Activated CD4-positive, alpha-beta memory T cell treated with anti-CD3 and anti-CD28 coated beads for 36 hours (primary cell): ENCODE measurements at regions not wholly inside any gene's neighbourhood (a gene's known extent, or its start where the extent isn't known, plus 50 kb on each side); places are given as distances from the start of the nearest gene placed in this dataset.

Experiments
- CTCF ChIA-PET: fragments of 350-600 bp; sonication (Branson Sonifier 250); formaldehyde crosslinking; loops from one replicate; lab custom pipeline; 2021; ENCODE audit warnings: antibody characterized with exemption, inconsistent platforms; lab: Charles Lee
- POLR2A ChIA-PET: fragments of 350-600 bp; sonication (Branson Sonifier 250); formaldehyde crosslinking; loops from one replicate; lab custom pipeline; 2021; ENCODE audit warnings: antibody characterized with exemption; lab: Charles Lee
- DNase-seq: peaks from one replicate; pipeline ENCODE4 v3.0.0-alpha.2; 2020
- H3K27ac Mint-ChIP-seq: one replicate; pipeline ENCODE4 v1.8.0; 2021; ENCODE audit warnings: mixed read lengths
- H3K27me3 Mint-ChIP-seq: one replicate; pipeline ENCODE4 v1.8.0; 2021; ENCODE audit warnings: mixed read lengths
- H3K36me3 Mint-ChIP-seq: one replicate; pipeline ENCODE4 v1.8.0; 2021; ENCODE audit warnings: mixed read lengths
- H3K4me1 Mint-ChIP-seq: one replicate; pipeline ENCODE4 v1.8.0; 2021; ENCODE audit warnings: low read depth, mixed read lengths
- H3K4me3 Mint-ChIP-seq: one replicate; pipeline ENCODE4 v1.8.0; 2021; ENCODE audit warnings: mild to moderate bottlenecking, mixed read lengths
- H3K9me3 Mint-ChIP-seq: one replicate; pipeline ENCODE4 v1.8.0; 2021; ENCODE audit warnings: mixed read lengths
- intact Hi-C: fragments of 100-400 bp; cut with micrococcal nuclease; formaldehyde crosslinking; loops from one replicate; pipeline ENCODE4 v1.15.1; 2023

DNA sequence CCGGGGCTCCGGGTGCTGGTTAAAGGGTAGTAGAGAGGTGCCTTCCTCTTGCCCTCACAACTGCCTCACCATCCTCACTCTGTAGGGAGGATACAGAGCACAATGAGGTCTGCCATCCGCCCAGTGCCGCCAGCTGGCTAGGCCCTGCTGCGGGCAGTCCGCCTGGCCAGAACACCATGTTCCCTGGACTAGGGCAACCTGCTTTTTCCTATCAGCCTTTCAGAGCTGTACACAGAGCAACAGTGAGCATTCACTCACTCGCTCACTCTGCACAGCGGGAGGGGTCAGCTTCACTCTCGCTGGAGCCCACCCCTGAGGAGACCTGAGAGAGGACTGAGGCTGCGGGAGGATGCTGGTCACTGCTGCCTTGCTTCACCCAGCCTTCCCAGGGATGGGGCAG, 218.7 kb upstream of the CHRNA7 start:
- Mint-ChIP-seq H3K4me3 (no peak overlapping the region), H3K9me3 (no peaks in the 10 kb centered on the region), H3K27ac (no peak overlapping the region), H3K27me3 (no peaks in the 10 kb centered on the region), H3K36me3 (no peaks in the 10 kb centered on the region), H3K4me1 (no peaks in the 10 kb centered on the region)
- ChIA-PET POLR2A (no interaction called here), CTCF (no interaction called here)
- intact Hi-C loops, result no loop called here
- DNase-seq, result no peak

DNA sequence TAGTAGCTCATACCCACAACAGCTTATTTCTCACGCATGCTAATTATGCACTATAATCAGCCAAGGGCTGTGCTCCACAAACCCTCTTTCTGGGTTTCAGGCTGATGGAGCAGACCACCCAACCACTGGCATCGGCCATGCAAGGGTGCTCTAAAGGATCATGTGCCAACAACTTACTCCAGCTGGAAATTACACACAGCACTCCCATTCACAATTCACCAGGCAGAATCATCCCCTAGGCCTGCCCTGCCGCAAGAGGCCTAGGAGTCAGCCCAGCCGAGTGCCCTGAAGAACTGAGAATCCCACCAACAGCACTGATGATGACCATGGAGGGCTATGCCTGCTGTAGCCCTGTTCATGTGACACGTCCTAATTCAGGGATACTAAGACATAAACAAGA, 216.2 kb upstream of the CHRNA7 start:
- H3K27me3 Mint-ChIP-seq, result no peaks in the 10 kb centered on the region

DNA sequence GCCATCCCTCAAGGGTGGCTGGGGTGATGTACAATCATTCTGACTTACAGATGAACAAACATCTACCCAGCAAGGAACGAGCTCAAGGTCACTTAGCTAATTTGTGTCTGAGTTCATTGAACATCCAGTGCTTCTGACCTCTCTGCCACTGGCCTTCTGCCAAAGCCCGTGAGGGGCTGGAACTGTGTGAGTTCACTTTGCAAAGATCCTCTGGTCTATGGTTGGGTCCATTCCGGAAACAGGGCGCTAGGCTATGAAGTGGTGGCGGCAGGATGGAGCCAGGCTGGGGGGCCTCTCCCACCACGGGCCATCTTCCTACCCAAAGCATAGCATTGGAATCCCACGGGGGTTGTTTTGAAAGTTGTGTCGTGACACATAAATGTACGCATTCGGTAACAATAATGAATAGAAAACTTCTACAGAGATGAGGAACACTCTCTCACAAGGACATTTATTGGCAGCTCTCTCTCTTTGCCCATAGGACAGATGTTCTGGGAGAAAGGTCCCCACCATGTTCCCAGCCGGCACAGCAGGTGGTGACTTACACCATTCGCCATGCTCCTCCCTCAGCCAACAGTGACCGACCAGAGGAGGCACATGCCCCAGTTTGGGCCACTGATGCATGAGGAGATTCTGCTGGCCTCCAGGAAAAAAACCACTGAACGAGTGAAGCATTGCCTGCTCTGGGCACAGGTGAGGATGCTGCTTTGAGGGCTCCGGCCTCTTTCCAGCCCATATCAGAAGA, 214.7 kb upstream of the CHRNA7 start:
- no peaks in the 10 kb centered on the region for H3K27me3 Mint-ChIP-seq
- no peak overlapping the region for H3K27ac Mint-ChIP-seq
- CTCF ChIA-PET, result no interaction called here
- POLR2A ChIA-PET, result no interaction called here
- intact Hi-C loops, result no loop called here
- H3K36me3 Mint-ChIP-seq, result no peaks in the 10 kb centered on the region
- H3K4me3 Mint-ChIP-seq, result no peak overlapping the region
- H3K4me1 Mint-ChIP-seq, result no peaks in the 10 kb centered on the region
- H3K9me3 Mint-ChIP-seq, result no peaks in the 10 kb centered on the region
- DNase-seq, result no peak

More for the DNA sequence above, 216.2 kb upstream of the CHRNA7 start:
- H3K4me3 Mint-ChIP-seq, result no peak overlapping the region
- no peak for DNase-seq
- ChIA-PET CTCF (no interaction called here), POLR2A (no interaction called here)
- H3K36me3 Mint-ChIP-seq, result no peaks in the 10 kb centered on the region
- no peaks in the 10 kb centered on the region for H3K9me3 Mint-ChIP-seq
- intact Hi-C loops, result no loop called here
- no peaks in the 10 kb centered on the region for H3K4me1 Mint-ChIP-seq
- no peak overlapping the region for H3K27ac Mint-ChIP-seq

DNA sequence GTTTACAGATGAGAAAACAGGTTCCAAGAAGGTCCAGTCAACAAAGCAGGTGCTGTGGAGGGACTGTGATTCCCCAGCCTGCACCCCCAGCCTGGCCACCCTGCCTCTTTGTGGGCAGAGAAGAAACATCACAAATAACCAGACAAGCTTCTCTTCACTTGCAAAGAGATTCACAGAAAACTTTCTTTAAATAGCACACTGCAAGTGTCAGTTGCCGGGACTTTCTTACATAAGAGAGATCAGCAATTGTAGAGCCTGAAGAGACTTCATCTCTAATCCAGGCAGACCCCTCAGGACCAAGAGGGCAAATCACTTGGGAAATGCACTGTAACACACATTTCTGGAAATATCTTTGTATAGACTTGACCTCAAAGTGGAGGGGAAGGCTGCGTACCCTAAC, 207.9 kb upstream of the CHRNA7 start:
- Mint-ChIP-seq H3K36me3 (no peaks in the 10 kb centered on the region), H3K9me3 (no peaks in the 10 kb centered on the region), H3K27me3 (peaks cover 5% of the 10 kb centered on the region), H3K4me1 (no peaks in the 10 kb centered on the region), H3K4me3 (no peak overlapping the region), H3K27ac (no peak overlapping the region)
- DNase-seq, result no peak
- CTCF ChIA-PET, result no interaction called here
- POLR2A ChIA-PET, result no interaction called here
- intact Hi-C loops, result no loop called here

DNA sequence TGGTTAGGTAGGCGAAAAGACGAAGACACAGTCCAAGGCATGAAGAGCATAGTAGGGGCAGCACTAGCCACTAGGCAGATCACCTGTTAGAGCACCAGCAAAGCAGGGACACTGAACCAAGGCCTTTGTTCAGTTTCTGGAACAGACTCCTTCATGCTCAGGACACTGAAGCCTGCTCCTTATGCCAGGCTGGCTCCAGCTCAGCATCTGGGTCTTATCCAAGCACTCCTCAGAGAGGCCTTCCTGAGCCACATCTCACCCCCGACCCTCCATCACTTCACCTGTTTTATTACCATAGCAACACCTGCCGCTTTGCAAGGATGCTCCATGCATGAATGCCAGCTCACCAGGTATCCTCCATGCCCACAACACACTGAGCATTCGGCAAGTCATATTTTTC, 206.3 kb upstream of the CHRNA7 start:
- ChIA-PET POLR2A (no interaction called here), CTCF (no interaction called here)
- Mint-ChIP-seq H3K4me1 (no peaks in the 10 kb centered on the region), H3K36me3 (no peaks in the 10 kb centered on the region), H3K27ac (no peak overlapping the region), H3K4me3 (no peak overlapping the region), H3K27me3 (peaks cover 5% of the 10 kb centered on the region), H3K9me3 (no peaks in the 10 kb centered on the region)
- DNase-seq, result no peak
- intact Hi-C loops, result no loop called here

DNA sequence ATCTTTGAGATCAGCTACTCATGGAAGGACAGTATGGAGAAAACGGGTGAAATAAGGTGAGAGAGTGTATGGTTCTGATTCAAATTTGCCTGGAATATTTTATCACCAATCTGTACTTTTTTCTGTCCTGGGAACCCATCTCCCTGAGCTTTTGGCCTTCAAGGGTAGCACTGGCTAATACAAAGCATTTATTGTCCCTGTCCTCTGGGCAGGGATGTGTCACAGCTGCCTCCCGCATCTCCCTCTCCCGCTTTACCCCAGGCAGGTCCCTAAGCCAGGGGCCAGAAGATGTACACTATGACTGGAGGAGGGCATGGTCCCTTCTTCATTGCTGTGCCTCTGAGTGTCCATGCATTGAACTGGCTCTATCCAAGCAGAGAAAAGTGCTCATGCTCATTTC, 201.7 kb upstream of the CHRNA7 start:
- intact Hi-C loops, result no loop called here
- H3K27ac Mint-ChIP-seq, result no peak overlapping the region
- H3K9me3 Mint-ChIP-seq, result no peaks in the 10 kb centered on the region
- ChIA-PET POLR2A (no interaction called here), CTCF (no interaction called here)
- DNase-seq, result no peak
- no peaks in the 10 kb centered on the region for H3K36me3 Mint-ChIP-seq
- no peak overlapping the region for H3K4me3 Mint-ChIP-seq
- H3K4me1 Mint-ChIP-seq, result no peaks in the 10 kb centered on the region
- H3K27me3 Mint-ChIP-seq, result peaks cover 13% of the 10 kb centered on the region

DNA sequence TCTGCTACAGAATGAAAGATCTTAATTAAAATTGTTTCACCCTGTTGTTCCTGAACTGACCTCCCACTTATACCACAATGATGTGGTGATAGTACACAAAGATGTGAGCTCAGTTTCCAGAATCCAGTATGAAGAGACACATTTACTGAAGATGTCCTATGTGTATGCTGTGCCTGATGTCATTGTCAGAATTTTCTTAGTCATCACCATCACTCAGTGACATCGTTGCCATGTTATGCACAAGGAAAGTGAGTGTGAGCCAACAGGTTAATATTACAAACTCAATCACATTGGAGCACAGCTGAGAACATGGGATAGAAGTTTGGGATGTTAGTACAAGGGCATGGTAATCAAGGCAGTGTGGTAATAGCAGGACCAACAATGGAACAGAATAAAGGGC, 199.7 kb upstream of the CHRNA7 start:
- no peak for DNase-seq
- H3K27ac Mint-ChIP-seq, result no peak overlapping the region
- intact Hi-C loops, result no loop called here
- H3K36me3 Mint-ChIP-seq, result no peaks in the 10 kb centered on the region
- CTCF ChIA-PET, result no interaction called here
- POLR2A ChIA-PET, result no interaction called here
- no peaks in the 10 kb centered on the region for H3K4me1 Mint-ChIP-seq
- H3K27me3 Mint-ChIP-seq, result peaks cover 11% of the 10 kb centered on the region
- no peaks in the 10 kb centered on the region for H3K9me3 Mint-ChIP-seq
- no peak overlapping the region for H3K4me3 Mint-ChIP-seq

DNA sequence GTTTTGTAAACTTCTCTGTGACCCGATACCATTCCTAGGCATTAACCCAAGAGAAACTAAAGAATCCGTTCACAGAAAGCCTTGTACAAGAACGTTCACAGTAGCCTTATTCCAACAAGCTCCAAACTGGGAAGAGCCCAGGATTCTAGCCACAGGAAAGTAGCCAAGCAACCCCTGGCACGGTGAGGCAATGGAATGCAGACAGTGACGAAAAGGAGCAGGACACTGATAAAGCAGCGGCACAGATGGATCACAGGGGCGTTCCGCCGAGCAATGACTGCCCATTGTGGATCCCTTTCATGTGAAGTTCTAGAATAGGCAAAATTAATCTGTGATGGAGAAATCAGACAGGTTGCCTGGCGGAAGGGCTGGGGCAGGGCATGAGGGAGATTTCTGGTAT, 198.7 kb upstream of the CHRNA7 start:
- POLR2A ChIA-PET, result no interaction called here
- intact Hi-C loops, result no loop called here
- H3K4me1 Mint-ChIP-seq, result no peaks in the 10 kb centered on the region
- CTCF ChIA-PET, result no interaction called here
- H3K4me3 Mint-ChIP-seq, result no peak overlapping the region
- H3K36me3 Mint-ChIP-seq, result no peaks in the 10 kb centered on the region
- H3K27me3 Mint-ChIP-seq, result peaks cover 11% of the 10 kb centered on the region
- no peaks in the 10 kb centered on the region for H3K9me3 Mint-ChIP-seq
- no peak overlapping the region for H3K27ac Mint-ChIP-seq
- no peak for DNase-seq

DNA sequence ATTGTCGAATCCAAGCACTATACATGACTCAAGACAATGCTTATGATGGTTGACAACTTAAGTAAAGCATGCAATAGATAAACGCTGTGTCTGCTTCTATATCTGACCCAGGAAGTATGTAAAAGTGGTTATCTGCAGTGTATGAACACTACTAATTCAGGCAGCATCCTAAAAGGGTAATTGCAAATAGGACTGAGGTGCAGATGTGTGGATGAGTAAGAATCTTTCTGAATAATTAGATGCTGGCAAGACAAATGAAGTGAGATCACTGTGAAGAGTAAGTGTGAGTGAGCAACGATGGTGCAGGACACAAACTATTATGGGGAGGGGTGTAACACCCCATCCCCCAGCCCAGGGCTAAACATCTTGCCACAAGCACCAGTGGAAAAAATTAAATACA, 195.7 kb upstream of the CHRNA7 start:
- intact Hi-C loops, result no loop called here
- no peak for DNase-seq
- no peaks in the 10 kb centered on the region for H3K36me3 Mint-ChIP-seq
- H3K4me1 Mint-ChIP-seq, result no peaks in the 10 kb centered on the region
- CTCF ChIA-PET, result no interaction called here
- POLR2A ChIA-PET, result no interaction called here
- H3K27me3 Mint-ChIP-seq, result peaks cover 4% of the 10 kb centered on the region
- no peak overlapping the region for H3K4me3 Mint-ChIP-seq
- no peak overlapping the region for H3K27ac Mint-ChIP-seq
- H3K9me3 Mint-ChIP-seq, result no peaks in the 10 kb centered on the region

DNA sequence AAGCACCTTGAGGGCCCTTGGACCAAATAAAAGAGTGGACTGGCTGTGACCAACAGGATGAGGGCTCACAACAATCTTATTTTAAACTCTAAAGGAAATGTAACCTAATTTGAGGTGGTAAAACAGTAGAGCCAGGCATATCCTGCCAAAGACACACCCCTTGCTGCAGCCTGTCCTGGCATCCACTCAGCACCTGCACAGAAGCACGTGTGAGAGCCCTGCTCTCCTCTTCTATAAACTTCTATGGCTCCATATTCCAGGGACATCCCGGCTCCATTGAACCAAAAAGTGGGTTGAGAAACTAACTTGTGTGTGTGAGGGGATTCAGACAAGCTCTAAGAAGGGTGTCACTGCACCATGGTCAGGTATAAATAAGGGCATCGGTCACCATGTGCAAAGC, 190.9 kb upstream of the CHRNA7 start:
- no peaks in the 10 kb centered on the region for H3K9me3 Mint-ChIP-seq
- H3K36me3 Mint-ChIP-seq, result no peaks in the 10 kb centered on the region
- H3K27ac Mint-ChIP-seq, result no peak overlapping the region
- no peak for DNase-seq
- H3K4me3 Mint-ChIP-seq, result no peak overlapping the region
- no peaks in the 10 kb centered on the region for H3K4me1 Mint-ChIP-seq
- ChIA-PET CTCF (no interaction called here), POLR2A (no interaction called here)
- intact Hi-C loops, result no loop called here
- no peaks in the 10 kb centered on the region for H3K27me3 Mint-ChIP-seq

DNA sequence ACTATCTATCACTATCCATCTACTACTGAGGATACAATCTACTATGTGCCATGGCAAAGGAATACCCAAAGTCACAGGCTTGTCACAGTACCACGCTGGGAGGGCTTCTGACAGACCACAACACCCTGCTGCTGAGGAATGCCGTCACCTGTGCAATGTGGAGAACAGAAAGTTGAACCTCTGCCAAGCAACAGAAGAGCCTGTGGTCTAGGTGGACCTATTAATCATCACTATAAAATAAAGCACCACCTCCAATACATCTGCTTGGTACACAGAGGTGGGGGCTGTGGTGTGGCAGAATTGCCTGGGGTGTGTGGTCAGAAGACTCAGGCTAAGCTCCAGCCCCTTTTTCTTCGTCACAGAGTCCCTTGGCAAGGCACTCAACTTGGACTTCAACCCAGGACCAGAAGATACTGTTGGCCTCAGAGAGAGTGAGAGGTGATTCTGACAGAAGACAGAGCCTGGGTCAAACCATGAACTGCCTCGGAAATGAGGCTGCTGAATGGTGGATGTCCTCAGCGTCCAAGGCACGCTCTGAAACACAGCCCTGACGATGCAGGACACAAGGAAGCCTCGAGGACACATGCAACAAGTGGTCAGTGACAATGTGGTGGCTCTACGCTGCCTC, 189.4 kb upstream of the CHRNA7 start:
- H3K36me3 Mint-ChIP-seq, result no peaks in the 10 kb centered on the region
- intact Hi-C loops, result no loop called here
- H3K9me3 Mint-ChIP-seq, result no peaks in the 10 kb centered on the region
- no peak for DNase-seq
- H3K27ac Mint-ChIP-seq, result no peak overlapping the region
- CTCF ChIA-PET, result no interaction called here
- POLR2A ChIA-PET, result no interaction called here
- H3K27me3 Mint-ChIP-seq, result peaks cover under 1% of the 10 kb centered on the region
- H3K4me1 Mint-ChIP-seq, result no peaks in the 10 kb centered on the region
- H3K4me3 Mint-ChIP-seq, result no peak overlapping the region

DNA sequence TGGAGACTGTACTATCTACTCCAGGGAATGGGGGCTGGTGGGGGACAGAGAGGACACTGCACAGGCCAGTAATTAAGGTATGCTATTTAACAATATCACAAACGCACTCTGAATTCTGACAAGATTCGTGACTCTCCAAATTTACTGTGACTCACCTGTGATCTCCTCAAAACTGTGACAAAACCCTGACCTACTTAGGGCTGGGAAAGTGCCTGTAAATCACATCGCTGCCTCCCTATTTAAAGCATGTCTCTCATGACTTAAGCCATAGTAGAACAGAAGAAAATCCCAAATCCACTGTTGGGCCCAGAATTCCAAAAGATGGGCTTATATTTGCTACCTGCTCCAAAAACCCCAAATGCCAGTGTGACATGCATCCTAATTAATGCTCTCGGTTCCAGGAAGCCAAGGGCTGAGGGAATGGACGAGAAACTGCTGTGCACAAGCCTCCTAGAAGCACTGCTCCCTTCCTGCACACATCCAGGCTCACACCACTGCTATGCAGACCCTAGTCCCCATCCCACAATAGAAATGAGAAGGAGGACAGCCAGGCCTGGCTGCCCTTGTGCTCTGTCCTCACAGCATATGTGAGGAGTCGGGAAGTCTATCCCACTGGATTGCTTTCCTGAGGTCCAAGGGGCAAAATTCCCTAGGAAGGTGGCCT, 187.7 kb upstream of the CHRNA7 start:
- no peaks in the 10 kb centered on the region for H3K36me3 Mint-ChIP-seq
- intact Hi-C loops, result no loop called here
- ChIA-PET POLR2A (no interaction called here), CTCF (no interaction called here)
- H3K4me3 Mint-ChIP-seq, result no peak overlapping the region
- H3K27me3 Mint-ChIP-seq, result peaks cover 9% of the 10 kb centered on the region
- no peak overlapping the region for H3K27ac Mint-ChIP-seq
- no peaks in the 10 kb centered on the region for H3K9me3 Mint-ChIP-seq
- DNase-seq, result no peak
- no peaks in the 10 kb centered on the region for H3K4me1 Mint-ChIP-seq
